ENCODE measurements at regions not wholly inside any gene's neighbourhood (a gene's known extent, or its start where the extent isn't known, plus 50 kb on each side); places are given as distances from the start of the nearest gene placed in this dataset.

DNA sequence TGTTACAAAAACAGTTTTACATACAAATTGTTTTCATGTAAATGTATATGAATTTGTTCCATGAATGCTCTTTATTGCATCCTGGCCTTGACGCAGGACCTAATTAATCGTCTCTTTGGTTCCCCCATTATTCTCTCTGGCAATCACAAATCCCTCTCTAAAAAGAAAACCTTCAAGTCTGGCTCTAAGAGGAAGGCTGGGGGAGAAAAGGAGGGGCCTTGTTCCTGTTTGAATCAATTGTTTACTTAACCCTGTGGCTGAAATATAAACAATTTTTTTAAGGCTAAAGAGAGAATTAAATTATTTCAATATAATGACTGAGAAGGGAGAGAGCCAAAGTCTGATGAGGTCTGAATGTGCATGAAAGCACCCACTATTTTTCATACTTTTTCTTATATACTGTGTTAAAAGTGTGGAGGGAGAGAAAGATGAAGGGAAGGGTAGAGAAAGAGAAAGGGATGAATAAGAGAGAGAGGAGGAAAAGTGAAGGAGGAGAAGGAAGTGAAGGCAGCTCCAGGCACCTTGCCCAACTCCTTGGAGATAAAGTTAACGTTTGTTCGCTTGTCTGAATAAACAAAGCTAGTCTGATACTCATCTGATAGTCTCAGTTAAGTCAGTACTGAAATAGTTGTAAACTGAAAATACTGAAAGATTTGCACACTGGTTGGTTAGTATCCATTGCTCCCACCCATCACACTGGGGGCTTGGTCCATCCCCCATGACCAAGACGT lies 116.4 kb upstream of the SPDL1 start:
- no peak for TF ChIP-seq Cebpa-rat (IDR thresholded peaks at IDR 0.05)
- Histone ChIP-seq H3K27ac (peak overlapping the region in 2 of 11 experiments; percentile 50; a peak in 3 of 22 replicates), H3K9ac (no peak overlapping the region; a peak in 1 of 22 replicates), H4K20me1 (no peaks in the 10 kb centered on the region), H3K4me1 (peaks cover 0 to 17% (median 0%) of the 10 kb centered on the region in 10 experiments; a peak in 4 of 20 replicates), H3K4me2 (peak overlapping the region in 2 of 11 experiments; percentile 56 to 61; a peak in 4 of 22 replicates), H3K4me3 (no peak overlapping the region), H3K27me3 (no peaks in the 10 kb centered on the region), H3K9me3 (replicated peaks in 1 of 11) (peaks cover 0 to 10% (median 0%) of the 10 kb centered on the region in 11 experiments; a peak in 4 of 22 replicates), H3K36me3 (no peaks in the 10 kb centered on the region)

DNA sequence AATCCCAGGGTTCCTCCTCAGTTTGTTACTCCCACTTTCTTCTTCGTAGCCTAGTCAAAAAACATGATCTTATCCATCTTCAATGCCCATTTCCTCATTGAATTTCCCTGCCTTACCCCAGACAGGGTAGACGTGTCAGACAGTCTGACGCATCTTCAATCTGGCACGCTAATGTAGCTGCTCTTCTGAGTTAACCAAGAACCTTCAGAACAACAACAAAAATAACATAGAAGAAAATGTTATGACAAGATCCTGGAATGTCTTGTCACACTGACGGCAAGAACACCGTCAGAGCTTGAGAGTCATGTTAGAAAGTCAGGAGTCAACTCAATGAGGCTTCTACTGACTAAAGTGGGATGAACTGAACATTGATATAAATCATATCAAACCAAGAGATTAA lies 122.7 kb upstream of the SPDL1 start:
- Histone ChIP-seq H3K9me3 (replicated peaks in 1 of 11) (peaks cover 0 to 4% (median 0%) of the 10 kb centered on the region in 11 experiments; a peak in 2 of 22 replicates), H3K4me2 (no peak overlapping the region), H3K4me1 (peaks cover 0 to under 1% (median 0%) of the 10 kb centered on the region in 10 experiments; a peak in 1 of 20 replicates), H3K27me3 (no peaks in the 10 kb centered on the region), H3K4me3 (no peak overlapping the region), H3K9ac (no peak overlapping the region), H3K36me3 (no peaks in the 10 kb centered on the region), H4K20me1 (no peaks in the 10 kb centered on the region), H3K27ac (no peak overlapping the region)
- TF ChIP-seq Cebpa-rat (IDR thresholded peaks at IDR 0.05), result no peak

DNA sequence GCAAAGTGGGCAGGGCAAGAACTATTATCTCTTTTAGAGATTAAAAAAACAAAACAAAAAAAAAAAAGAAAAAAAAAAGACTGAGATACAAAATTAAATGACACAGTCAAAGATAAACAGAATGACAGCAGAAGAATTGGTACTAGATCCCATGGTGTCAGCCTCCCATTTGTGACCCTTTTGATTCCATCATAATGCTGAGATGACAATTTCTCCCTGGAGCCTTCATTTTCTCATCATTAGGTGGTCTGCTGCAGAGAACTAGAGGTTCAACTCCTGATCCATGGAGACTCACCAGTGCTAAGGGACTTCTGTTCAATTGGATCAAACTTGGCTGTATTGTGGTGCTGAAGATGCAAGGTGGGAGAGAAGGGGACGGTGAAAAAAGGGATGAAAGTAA lies 123.5 kb upstream of the SPDL1 start:
- Histone ChIP-seq H3K27me3 (no peaks in the 10 kb centered on the region), H3K9me3 (replicated peaks in 1 of 11) (no peaks in the 10 kb centered on the region), H3K27ac (no peak overlapping the region), H3K4me1 (no peaks in the 10 kb centered on the region), H3K4me3 (no peak overlapping the region), H3K4me2 (no peak overlapping the region), H3K36me3 (no peaks in the 10 kb centered on the region), H4K20me1 (no peaks in the 10 kb centered on the region), H3K9ac (no peak overlapping the region)
- no peak for TF ChIP-seq Cebpa-rat (IDR thresholded peaks at IDR 0.05)

DNA sequence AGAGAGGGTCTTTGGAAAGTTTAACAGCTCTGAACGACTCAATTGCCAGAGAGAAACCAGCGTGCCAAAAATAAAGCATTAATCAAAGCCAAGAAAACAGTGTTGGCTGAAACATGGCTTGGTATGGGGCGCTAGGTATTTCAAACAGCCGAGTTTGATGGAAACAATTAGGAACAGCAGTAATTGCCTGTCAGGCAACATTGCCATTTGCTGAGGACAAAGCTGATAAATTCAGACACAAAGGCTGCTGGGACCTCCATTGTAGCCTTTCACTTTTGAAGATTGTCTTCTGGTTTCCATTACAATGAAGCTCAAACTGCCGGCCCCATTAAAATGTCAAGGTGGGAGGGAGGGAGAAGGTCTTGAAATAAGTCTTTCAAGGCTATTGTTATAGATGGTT lies 125.4 kb upstream of the SPDL1 start:
- H4K20me1 ChIP-seq, result no peaks in the 10 kb centered on the region
- no peak overlapping the region for H3K4me3 ChIP-seq
- no peaks in the 10 kb centered on the region for H3K4me1 ChIP-seq
- TF ChIP-seq Cebpa-rat (IDR thresholded peaks at IDR 0.05), result no peak
- H3K4me2 ChIP-seq, result no peak overlapping the region
- no peak overlapping the region for H3K9ac ChIP-seq
- H3K9me3 ChIP-seq (replicated peaks in 1 of 11), result no peaks in the 10 kb centered on the region
- no peaks in the 10 kb centered on the region for H3K27me3 ChIP-seq
- H3K36me3 ChIP-seq, result no peaks in the 10 kb centered on the region
- no peak overlapping the region for H3K27ac ChIP-seq

DNA sequence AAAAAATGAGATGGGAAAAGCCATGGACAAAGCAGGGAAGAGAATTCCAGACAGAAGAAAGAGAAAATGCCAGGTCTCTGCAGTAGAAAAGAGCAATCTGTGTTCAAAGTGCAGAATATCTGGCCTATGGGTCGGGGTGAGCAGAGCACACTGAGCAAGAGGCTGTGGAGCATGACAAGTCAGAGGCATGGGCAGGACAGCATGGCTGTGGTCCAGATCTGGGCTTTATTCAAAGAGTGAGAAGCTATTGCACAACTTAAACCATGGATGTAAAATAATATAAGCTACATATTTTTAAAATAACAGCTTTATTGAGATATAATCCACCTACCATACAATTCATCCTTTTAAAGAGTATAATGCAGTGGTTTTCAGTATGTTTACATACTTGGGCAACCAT lies 133.1 kb upstream of the SPDL1 start:
- H3K27me3 ChIP-seq, result no peaks in the 10 kb centered on the region

DNA sequence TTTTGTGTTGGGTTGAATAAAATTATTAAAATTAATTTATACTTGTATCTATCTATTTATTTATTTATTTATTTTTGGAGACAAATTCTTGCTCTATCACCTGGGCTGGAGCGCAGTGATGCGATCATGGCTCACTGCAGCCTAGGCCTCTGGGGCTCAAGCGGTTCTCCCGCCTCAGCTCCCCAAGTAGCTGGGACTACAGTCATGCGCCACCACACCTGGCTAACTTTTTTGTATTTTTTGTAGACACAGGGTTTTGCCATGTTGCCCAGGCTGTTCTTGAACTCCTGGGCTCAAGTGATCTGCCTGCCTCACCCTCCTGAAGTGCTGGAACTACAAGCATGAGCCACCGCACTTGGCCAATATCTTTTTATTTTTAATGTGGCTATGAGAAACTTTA lies 134.7 kb upstream of the SPDL1 start:
- no peak overlapping the region for H3K4me2 ChIP-seq
- H3K36me3 ChIP-seq, result no peaks in the 10 kb centered on the region

More for the DNA sequence above, 133.1 kb upstream of the SPDL1 start:
- Histone ChIP-seq H3K9ac (no peak overlapping the region), H4K20me1 (no peaks in the 10 kb centered on the region), H3K27ac (no peak overlapping the region), H3K9me3 (replicated peaks in 1 of 11) (no peaks in the 10 kb centered on the region), H3K36me3 (no peaks in the 10 kb centered on the region), H3K4me3 (no peak overlapping the region), H3K4me2 (no peak overlapping the region), H3K4me1 (no peaks in the 10 kb centered on the region)
- TF ChIP-seq Cebpa-rat (IDR thresholded peaks at IDR 0.05), result peak in 1 of 11 experiments; percentile 33; a peak in 1 of 22 replicates

DNA sequence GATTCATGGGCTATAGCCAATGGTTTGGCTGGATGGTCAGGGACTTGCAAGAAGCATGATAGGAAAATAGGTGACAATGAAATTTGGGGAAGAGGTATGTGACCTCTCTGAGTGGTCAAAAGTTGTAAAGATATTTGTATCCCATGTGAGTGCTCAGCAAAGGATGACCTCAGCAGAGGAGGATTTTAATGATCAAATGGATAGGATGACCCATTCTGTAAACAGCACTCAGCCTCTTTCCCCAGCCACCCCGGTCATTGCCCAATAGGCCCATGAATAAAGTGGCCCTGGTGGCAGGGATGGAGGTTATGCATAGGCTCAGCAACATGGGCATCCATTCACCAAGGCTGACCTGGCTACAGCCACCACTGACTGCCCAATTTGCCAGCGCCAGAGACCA lies 138.4 kb upstream of the SPDL1 start:
- Histone ChIP-seq H4K20me1 (no peaks in the 10 kb centered on the region), H3K27ac (no peak overlapping the region)

More for the DNA sequence above, 134.7 kb upstream of the SPDL1 start:
- H3K4me1 ChIP-seq, result no peaks in the 10 kb centered on the region
- no peaks in the 10 kb centered on the region for H4K20me1 ChIP-seq
- H3K9ac ChIP-seq, result no peak overlapping the region
- H3K4me3 ChIP-seq, result no peak overlapping the region
- no peaks in the 10 kb centered on the region for H3K27me3 ChIP-seq
- no peak overlapping the region for H3K27ac ChIP-seq
- no peaks in the 10 kb centered on the region for H3K9me3 ChIP-seq (replicated peaks in 1 of 11)
- no peak for TF ChIP-seq Cebpa-rat (IDR thresholded peaks at IDR 0.05)

DNA sequence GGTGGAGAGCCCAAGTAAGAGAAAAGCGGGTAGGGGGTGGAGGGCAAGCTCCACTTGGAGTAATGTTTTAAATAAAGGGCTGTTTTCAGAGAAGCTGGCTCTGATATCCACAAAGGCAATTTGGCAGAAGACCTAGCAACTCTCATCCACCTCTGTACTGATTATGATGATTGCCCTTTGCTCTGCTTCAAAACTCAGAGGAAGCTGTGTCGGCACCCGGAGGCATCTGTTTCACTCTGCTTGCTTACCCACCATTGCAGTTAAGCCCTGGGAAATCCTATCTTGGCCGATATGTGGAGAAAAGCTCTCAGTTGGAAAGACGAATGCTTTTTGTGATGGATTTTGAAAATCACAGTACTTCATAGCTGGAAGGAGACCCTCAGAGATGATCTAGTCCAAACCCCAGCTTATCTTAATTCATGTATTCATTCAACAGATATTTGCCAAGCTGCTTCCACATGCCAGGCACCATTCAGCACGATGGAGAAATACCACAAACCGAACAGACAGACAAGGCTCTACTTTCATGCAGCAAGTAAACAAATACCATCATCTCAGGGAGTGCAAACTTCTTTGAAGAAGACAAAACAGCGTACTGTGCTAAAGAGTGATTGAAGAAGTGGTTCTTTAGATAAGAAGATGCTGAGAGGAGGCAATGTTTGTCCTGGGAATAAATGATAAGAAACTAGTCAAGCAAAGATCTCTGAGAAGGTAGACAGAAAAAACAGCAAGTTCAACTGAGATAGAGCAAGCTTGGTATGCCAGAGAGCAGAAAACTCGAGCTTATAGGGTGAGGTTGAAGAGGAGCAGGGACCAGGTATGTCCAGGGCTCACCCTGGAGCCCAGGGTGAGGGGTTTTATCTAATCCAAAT lies 140.4 kb upstream of the SPDL1 start:
- H3K4me2 ChIP-seq, result 0 out of 22 replicates have a peak overlapping the region, but pooled peaks of 2 of the 11 experiments have one; percentile 1 to 7
- no peak overlapping the region for H3K4me3 ChIP-seq
- no peaks in the 10 kb centered on the region for H3K36me3 ChIP-seq
- peaks cover 0 to 6% (median 0%) of the 10 kb centered on the region in 10 experiments; a peak in 3 of 20 replicates for H3K4me1 ChIP-seq
- TF ChIP-seq Cebpa-rat (IDR thresholded peaks at IDR 0.05), result no peak
- no peak overlapping the region for H3K9ac ChIP-seq
- no peaks in the 10 kb centered on the region for H3K9me3 ChIP-seq (replicated peaks in 1 of 11)
- H3K27me3 ChIP-seq, result no peaks in the 10 kb centered on the region
- H3K27ac ChIP-seq, result no peak overlapping the region
- H4K20me1 ChIP-seq, result no peaks in the 10 kb centered on the region

More for the DNA sequence above, 138.4 kb upstream of the SPDL1 start:
- H3K4me3 ChIP-seq, result no peak overlapping the region
- no peaks in the 10 kb centered on the region for H3K9me3 ChIP-seq (replicated peaks in 1 of 11)
- no peaks in the 10 kb centered on the region for H3K27me3 ChIP-seq
- H3K9ac ChIP-seq, result no peak overlapping the region
- H3K36me3 ChIP-seq, result no peaks in the 10 kb centered on the region
- H3K4me2 ChIP-seq, result no peak overlapping the region
- TF ChIP-seq Cebpa-rat (IDR thresholded peaks at IDR 0.05), result no peak
- peaks cover 0 to 6% (median 0%) of the 10 kb centered on the region in 10 experiments; a peak in 3 of 20 replicates for H3K4me1 ChIP-seq

DNA sequence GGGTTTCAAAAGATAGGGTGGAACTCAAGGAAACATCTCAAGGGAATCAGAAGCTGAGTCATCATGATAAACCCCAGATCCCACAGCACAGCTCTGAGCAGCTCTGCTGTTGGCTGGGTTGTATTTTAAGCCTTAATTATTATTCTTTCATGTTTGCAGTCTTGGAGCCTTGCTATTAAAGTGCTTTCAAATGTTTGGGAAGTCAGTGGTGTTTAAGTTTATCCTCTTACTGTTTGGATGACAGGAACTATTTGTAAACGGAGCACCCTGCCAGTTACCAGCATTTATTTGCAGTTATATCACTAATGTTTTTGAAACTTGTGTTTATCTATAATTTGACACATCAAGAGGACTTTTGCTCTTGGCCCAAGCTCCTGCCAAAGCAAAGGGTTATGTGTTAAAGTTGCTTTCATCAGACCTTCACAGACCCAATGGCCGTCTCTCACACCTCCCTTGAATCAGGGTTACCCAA lies 141.1 kb upstream of the SPDL1 start:
- Histone ChIP-seq H3K27me3 (no peaks in the 10 kb centered on the region), H3K4me1 (peaks cover 0 to 6% (median 0%) of the 10 kb centered on the region in 10 experiments; a peak in 3 of 20 replicates), H3K9me3 (replicated peaks in 1 of 11) (no peaks in the 10 kb centered on the region), H3K4me2 (peak overlapping the region in 3 of 11 experiments; percentile 1 to 7 (median 3); a peak in 1 of 22 replicates), H4K20me1 (no peaks in the 10 kb centered on the region), H3K27ac (no peak overlapping the region), H3K9ac (no peak overlapping the region), H3K4me3 (no peak overlapping the region), H3K36me3 (no peaks in the 10 kb centered on the region)
- no peak for TF ChIP-seq Cebpa-rat (IDR thresholded peaks at IDR 0.05)

All from BLaER1 treated with 17β-estradiol and CSF1 and Interleukin-3, amounts not matched to agents 10 nM and 100 nM (cell line).